GM18907 (cell line): ENCODE measurements at regions not wholly inside any gene's neighbourhood (a gene's known extent, or its start where the extent isn't known, plus 50 kb on each side); places are given as distances from the start of the nearest gene placed in this dataset.

ENCODE experiments used
- ATAC-seq: cut with Tn5 transposase; IDR thresholded peaks from one replicate; pipeline ENCODE4 v1.9.1; 2021; ENCODE audit warnings: mild to moderate bottlenecking, moderate library complexity; ENCODE audit not compliant: unreplicated experiment

- ATAC-seq = no peak
These were observed 233.4 kb upstream of the HABP2 start for GRCh38 chr10:113319479-113319878.

- ATAC-seq = no peak
These were observed 232.6 kb upstream of the HABP2 start for GRCh38 chr10:113320211-113320610.

- ATAC-seq = no peak
These were observed 231.9 kb upstream of the HABP2 start for GRCh38 chr10:113320987-113321386.

- ATAC-seq = no peak
These were observed 230.0 kb upstream of the HABP2 start for GRCh38 chr10:113322843-113323242.

GRCh38 chr10:113323985-113324384 lies 228.9 kb upstream of the HABP2 start:
- no peak for ATAC-seq

GRCh38 chr10:113326160-113327111 lies 226.4 kb upstream of the HABP2 start:
- ATAC-seq = peak; percentile 91

GRCh38 chr10:113329121-113329596 lies 223.7 kb upstream of the HABP2 start:
- no peak for ATAC-seq

- no peak for ATAC-seq
These were observed 220.9 kb upstream of the HABP2 start for GRCh38 chr10:113331961-113332360.

- ATAC-seq = no peak
These were observed 219.5 kb upstream of the HABP2 start for GRCh38 chr10:113333313-113333712.

- ATAC-seq = no peak
These were observed 217.3 kb upstream of the HABP2 start for GRCh38 chr10:113335592-113335991.

GRCh38 chr10:113336549-113337130 lies 216.2 kb upstream of the HABP2 start:
- ATAC-seq = no peak

- ATAC-seq = no peak
These were observed 215.7 kb upstream of the HABP2 start for GRCh38 chr10:113337142-113337541.

GRCh38 chr10:113339121-113339520 lies 213.7 kb upstream of the HABP2 start:
- ATAC-seq = no peak

- ATAC-seq = no peak
These were observed 212.6 kb upstream of the HABP2 start for GRCh38 chr10:113340282-113340681.

- ATAC-seq = no peak
These were observed 211.7 kb upstream of the HABP2 start for GRCh38 chr10:113341138-113341537.

GRCh38 chr10:113345826-113346624 lies 206.8 kb upstream of the HABP2 start:
- no peak for ATAC-seq

GRCh38 chr10:113347508-113347907 lies 205.3 kb upstream of the HABP2 start:
- no peak for ATAC-seq

GRCh38 chr10:113348694-113349093 lies 204.2 kb upstream of the HABP2 start:
- ATAC-seq = no peak

- ATAC-seq = no peak
These were observed 202.4 kb upstream of the HABP2 start for GRCh38 chr10:113350311-113351040.

GRCh38 chr10:113354711-113355110 lies 198.1 kb upstream of the HABP2 start:
- ATAC-seq = no peak
